PC-9 (cell line): ENCODE measurements at regions not wholly inside any gene's neighbourhood (a gene's known extent, or its start where the extent isn't known, plus 50 kb on each side); places are given as distances from the start of the nearest gene placed in this dataset.

ENCODE experiments used
- CTCF ChIP-seq: fragments of 200-600 bp; sonication (generic); conservative IDR thresholded peaks from 2 replicates; pipeline ENCODE4 v1.6.1; 2017; ENCODE audit warnings: mixed run types, antibody characterized with exemption, mild to moderate bottlenecking, moderate library complexity
- EZH2 ChIP-seq: fragments of 200-600 bp; sonication (generic); IDR thresholded peaks from 2 replicates; pipeline ENCODE4 v1.8.0; 2017; ENCODE audit warnings: antibody characterized with exemption, low read depth

GRCh38 chr5:8561854-8562253 lies 692.9 kb downstream of the MTRR start:
- TF ChIP-seq CTCF: no peak
- no peak for TF ChIP-seq EZH2
